Panc1 (cell line): ENCODE measurements at regions not wholly inside any gene's neighbourhood (a gene's known extent, or its start where the extent isn't known, plus 50 kb on each side); places are given as distances from the start of the nearest gene placed in this dataset.

Source experiments
- ATAC-seq: fragments of 200-7000 bp; cut with Tn5 transposase; 2 replicates; pipeline ENCODE4 v1.9.1; 2020; ENCODE audit warnings: mild to moderate bottlenecking, moderate library complexity
- BruUV-seq: library from RNA; stranded (reverse); fragments of 400-500 nt; replicated peaks from 2 replicates; lab custom pipeline; 2021; lab: Mats Ljungman, UMichigan
- CTCF ChIA-PET: fragments of 300-600 bp; sonication (Branson Sonifier 250); formaldehyde crosslinking; loops from one replicate; lab custom pipeline; 2022; ENCODE audit warnings: antibody characterized with exemption; lab: Charles Lee
- POLR2A ChIA-PET: fragments of 300-600 bp; sonication (Branson Sonifier 250); formaldehyde crosslinking; loops from one replicate; lab custom pipeline; 2022; ENCODE audit warnings: antibody characterized with exemption; lab: Charles Lee
- DNase-seq: peaks from one replicate; pipeline ENCODE4 v3.0.0-alpha.2; 2010; ENCODE audit warnings: low read depth, low spot score
- H3K27ac ChIP-seq: 2 replicates; pipeline ENCODE4 v1.5.1; 2011; ENCODE audit warnings: mild to moderate bottlenecking, low read length, inconsistent platforms
- H3K27me3 ChIP-seq: fragments of 200-500 bp; sonication (Bioruptor generic); 2 replicates; pipeline ENCODE4 v1.6.0; 2014; ENCODE audit warnings: low read length, inconsistent platforms; ENCODE audit not compliant: control insufficient read depth, insufficient read depth
- H3K36me3 ChIP-seq: fragments of 200-500 bp; sonication (Bioruptor generic); 2 replicates; pipeline ENCODE4 v1.5.1; 2014; ENCODE audit warnings: inconsistent platforms, mild to moderate bottlenecking, low read length, moderate library complexity; ENCODE audit not compliant: control insufficient read depth, insufficient read depth
- H3K4me1 ChIP-seq: 2 replicates; pipeline ENCODE4 v1.5.1; 2011; ENCODE audit warnings: inconsistent platforms, mild to moderate bottlenecking, low read length, moderate library complexity; ENCODE audit not compliant: control insufficient read depth, insufficient read depth
- H3K4me3 ChIP-seq, 2 experiments: 2 replicates each; pipeline ENCODE4 v1.5.1; 2011 to 2012; ENCODE audit warnings: low read depth in 2 of 2, low read length in 2 of 2, mild to moderate bottlenecking in 2 of 2, inconsistent platforms in 1 of 2, moderate library complexity in 1 of 2
- H3K9me3 ChIP-seq: fragments of 200-500 bp; sonication (Bioruptor generic); 2 replicates; pipeline ENCODE4 v1.5.1; 2014; ENCODE audit warnings: low read depth, mild to moderate bottlenecking, inconsistent platforms, low read length, moderate library complexity; ENCODE audit not compliant: control insufficient read depth, insufficient read depth
- POLR2AphosphoS5 ChIP-seq: IDR thresholded peaks from 2 replicates; pipeline ENCODE4 v1.6.1; 2012; ENCODE audit warnings: mild to moderate bottlenecking, low read depth, low read length, moderate library complexity
- SIN3A ChIP-seq: IDR thresholded peaks from 2 replicates; pipeline ENCODE4 v1.6.1; 2012; ENCODE audit warnings: low read depth, mild to moderate bottlenecking, low read length, moderate library complexity, borderline replicate concordance; ENCODE audit not compliant: insufficient read depth
- TCF7L2 ChIP-seq: IDR thresholded peaks from 2 replicates; pipeline ENCODE4 v1.6.1; 2011; ENCODE audit warnings: mild to moderate bottlenecking, low read depth, low read length, inconsistent platforms
- in situ Hi-C: cut with HindIII; loops from 2 replicates; pipeline ENCODE4 v1.10.0; 2016; ENCODE audit warnings: low sequenced_read_pairs, low pct_unique_long_range_greater_than_20kb
- intact Hi-C: fragments of 100-400 bp; cut with micrococcal nuclease; formaldehyde crosslinking; loops from one replicate; pipeline ENCODE4 v1.10.0; 2022; ENCODE audit not compliant: unreplicated experiment
- TF ChIP-seq, protein P1 (sequence below): fragments of 450-650 bp; IDR thresholded peaks from 2 replicates; pipeline ENCODE4 v1.5.1; 2017; ENCODE audit warnings: mild to moderate bottlenecking
- TF ChIP-seq, protein P2 (sequence below), 2 experiments: IDR thresholded peaks; 2 replicates each; pipeline ENCODE4 v1.6.1; 2011 to 2012; ENCODE audit warnings: low read depth in 2 of 2, control low read depth in 1 of 2, low read length in 1 of 2, mild to moderate bottlenecking in 1 of 2, moderate library complexity in 1 of 2; ENCODE audit not compliant: insufficient read depth in 1 of 2

GRCh38 chr12:18008642-18009041 is 81.4 kb downstream of the RERGL start:
- CTCF ChIA-PET: no interaction called here
- TF ChIP-seq TCF7L2 (no peak), SIN3A (no peak), POLR2AphosphoS5 (no peak)
- TF ChIP-seq, protein P1, sequence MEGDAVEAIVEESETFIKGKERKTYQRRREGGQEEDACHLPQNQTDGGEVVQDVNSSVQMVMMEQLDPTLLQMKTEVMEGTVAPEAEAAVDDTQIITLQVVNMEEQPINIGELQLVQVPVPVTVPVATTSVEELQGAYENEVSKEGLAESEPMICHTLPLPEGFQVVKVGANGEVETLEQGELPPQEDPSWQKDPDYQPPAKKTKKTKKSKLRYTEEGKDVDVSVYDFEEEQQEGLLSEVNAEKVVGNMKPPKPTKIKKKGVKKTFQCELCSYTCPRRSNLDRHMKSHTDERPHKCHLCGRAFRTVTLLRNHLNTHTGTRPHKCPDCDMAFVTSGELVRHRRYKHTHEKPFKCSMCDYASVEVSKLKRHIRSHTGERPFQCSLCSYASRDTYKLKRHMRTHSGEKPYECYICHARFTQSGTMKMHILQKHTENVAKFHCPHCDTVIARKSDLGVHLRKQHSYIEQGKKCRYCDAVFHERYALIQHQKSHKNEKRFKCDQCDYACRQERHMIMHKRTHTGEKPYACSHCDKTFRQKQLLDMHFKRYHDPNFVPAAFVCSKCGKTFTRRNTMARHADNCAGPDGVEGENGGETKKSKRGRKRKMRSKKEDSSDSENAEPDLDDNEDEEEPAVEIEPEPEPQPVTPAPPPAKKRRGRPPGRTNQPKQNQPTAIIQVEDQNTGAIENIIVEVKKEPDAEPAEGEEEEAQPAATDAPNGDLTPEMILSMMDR: no peak
- TF ChIP-seq, protein P2, sequence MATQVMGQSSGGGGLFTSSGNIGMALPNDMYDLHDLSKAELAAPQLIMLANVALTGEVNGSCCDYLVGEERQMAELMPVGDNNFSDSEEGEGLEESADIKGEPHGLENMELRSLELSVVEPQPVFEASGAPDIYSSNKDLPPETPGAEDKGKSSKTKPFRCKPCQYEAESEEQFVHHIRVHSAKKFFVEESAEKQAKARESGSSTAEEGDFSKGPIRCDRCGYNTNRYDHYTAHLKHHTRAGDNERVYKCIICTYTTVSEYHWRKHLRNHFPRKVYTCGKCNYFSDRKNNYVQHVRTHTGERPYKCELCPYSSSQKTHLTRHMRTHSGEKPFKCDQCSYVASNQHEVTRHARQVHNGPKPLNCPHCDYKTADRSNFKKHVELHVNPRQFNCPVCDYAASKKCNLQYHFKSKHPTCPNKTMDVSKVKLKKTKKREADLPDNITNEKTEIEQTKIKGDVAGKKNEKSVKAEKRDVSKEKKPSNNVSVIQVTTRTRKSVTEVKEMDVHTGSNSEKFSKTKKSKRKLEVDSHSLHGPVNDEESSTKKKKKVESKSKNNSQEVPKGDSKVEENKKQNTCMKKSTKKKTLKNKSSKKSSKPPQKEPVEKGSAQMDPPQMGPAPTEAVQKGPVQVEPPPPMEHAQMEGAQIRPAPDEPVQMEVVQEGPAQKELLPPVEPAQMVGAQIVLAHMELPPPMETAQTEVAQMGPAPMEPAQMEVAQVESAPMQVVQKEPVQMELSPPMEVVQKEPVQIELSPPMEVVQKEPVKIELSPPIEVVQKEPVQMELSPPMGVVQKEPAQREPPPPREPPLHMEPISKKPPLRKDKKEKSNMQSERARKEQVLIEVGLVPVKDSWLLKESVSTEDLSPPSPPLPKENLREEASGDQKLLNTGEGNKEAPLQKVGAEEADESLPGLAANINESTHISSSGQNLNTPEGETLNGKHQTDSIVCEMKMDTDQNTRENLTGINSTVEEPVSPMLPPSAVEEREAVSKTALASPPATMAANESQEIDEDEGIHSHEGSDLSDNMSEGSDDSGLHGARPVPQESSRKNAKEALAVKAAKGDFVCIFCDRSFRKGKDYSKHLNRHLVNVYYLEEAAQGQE (IDR thresholded peaks at IDR 0.05; ENCODE audit: insufficient read depth in 1 of 2, low read depth in 2 of 2, low read length in 1 of 2): no peak
- Histone ChIP-seq H3K27ac (no peak overlapping the region), H3K4me1 (no peaks in the 10 kb centered on the region), H3K9me3 (no peaks in the 10 kb centered on the region), H3K27me3 (no peaks in the 10 kb centered on the region), H3K4me3 (no peak overlapping the region), H3K36me3 (no peaks in the 10 kb centered on the region)
- no peak for ATAC-seq
- DNase-seq: no peak
- in situ Hi-C loops (no loop called here), intact Hi-C loops (no loop called here)
- POLR2A ChIA-PET: no interaction called here
- BruUV-seq: no TSS peak

- DNase-seq (no peak), ATAC-seq (no peak)
- BruUV-seq: no TSS peak
- H3K4me3 ChIP-seq: no peak overlapping the region
- no peaks in the 10 kb centered on the region for H3K4me1 ChIP-seq
- H3K27me3 ChIP-seq: no peaks in the 10 kb centered on the region
- in situ Hi-C loops (no loop called here), intact Hi-C loops (no loop called here)
- no peaks in the 10 kb centered on the region for H3K36me3 ChIP-seq
- POLR2A ChIA-PET: no interaction called here
- H3K27ac ChIP-seq: no peak overlapping the region
- no peaks in the 10 kb centered on the region for H3K9me3 ChIP-seq
- CTCF ChIA-PET: no interaction called here
- TF ChIP-seq, protein P1: no peak
These were observed 90.7 kb downstream of the RERGL start for GRCh38 chr12:17999174-17999801.
